D721Med (cell line): ENCODE measurements at regions not wholly inside any gene's neighbourhood (a gene's known extent, or its start where the extent isn't known, plus 50 kb on each side); places are given as distances from the start of the nearest gene placed in this dataset.

Source experiments
- DNase-seq: peaks from one replicate; pipeline ENCODE4 v3.0.0; 2011; ENCODE audit warnings: low spot score; ENCODE audit not compliant: insufficient read length
- FAIRE-seq: peaks from 2 replicates; lab custom pipeline; 2011; peaks lifted over from hg19 to GRCh38; lab: Jason Lieb, UNC
- CTCF ChIP-seq: IDR thresholded peaks from 2 replicates; pipeline ENCODE4 v1.5.1; 2012; ENCODE audit warnings: mild to moderate bottlenecking, control low read depth; ENCODE audit not compliant: insufficient read depth; ENCODE audit errors: missing control alignments

DNA sequence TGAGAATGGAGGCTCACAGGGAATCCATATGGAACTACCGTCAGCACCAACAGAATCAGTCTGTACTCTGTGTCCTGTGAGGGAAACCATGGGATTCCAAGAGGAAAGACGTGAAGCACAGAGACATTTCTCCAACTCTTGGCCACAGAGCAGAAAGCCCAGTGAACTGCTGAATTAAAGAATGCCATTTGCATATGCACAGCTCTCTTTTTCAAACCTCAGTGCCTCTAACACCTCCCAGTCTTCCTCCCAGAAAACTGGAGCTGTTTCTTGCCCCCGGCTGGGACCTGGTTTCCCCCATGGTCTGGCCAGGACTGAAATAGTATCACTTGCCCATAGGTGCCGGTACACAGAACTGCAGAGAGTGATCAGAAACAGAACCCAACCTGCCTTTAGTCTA lies 69.6 kb upstream of the FER start:
- DNase-seq (no peak), FAIRE-seq (no peak)
- no peak for TF ChIP-seq CTCF

DNA sequence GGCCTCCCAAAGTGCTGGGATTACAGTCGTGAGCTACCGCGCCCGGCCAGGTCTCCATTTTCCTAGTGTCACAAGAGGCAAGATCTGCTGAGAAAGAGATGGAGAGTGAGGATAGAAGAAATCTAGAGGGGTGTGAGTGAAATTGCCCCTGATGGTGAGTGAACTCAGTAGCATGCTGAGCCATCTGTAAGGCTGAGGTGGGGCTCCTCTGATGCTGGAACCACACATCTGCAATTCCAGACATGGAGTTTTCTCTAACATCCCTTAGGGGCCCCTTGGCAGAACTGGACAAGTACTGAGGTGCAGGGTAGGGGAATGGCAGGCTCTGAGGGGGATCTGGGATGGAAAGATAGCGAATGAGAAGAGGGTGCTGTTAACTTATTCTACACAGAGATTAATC lies 72.0 kb upstream of the FER start:
- DNase-seq (no peak), FAIRE-seq (no peak)
- no peak for TF ChIP-seq CTCF

DNA sequence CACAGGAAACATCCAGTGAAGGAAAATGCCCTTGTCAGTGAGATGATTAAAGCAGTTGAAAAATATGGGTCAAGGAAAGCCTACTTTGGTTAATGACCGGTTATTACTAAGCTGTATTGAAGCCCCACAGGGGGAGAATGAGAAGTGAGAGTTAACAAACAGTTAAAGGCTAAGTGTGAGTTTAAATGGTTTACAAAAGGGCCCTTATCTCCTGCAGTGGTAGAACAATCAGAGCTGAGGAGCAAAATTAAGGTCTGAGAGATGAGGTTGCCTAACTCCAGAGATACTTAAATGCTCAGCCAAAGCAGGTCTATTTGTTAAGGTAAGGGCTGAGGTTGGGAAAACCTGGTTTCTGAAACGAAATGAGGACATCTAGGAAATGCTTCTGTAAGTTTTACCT lies 75.1 kb upstream of the FER start:
- FAIRE-seq = no peak
- DNase-seq = no peak
- TF ChIP-seq CTCF = no peak

DNA sequence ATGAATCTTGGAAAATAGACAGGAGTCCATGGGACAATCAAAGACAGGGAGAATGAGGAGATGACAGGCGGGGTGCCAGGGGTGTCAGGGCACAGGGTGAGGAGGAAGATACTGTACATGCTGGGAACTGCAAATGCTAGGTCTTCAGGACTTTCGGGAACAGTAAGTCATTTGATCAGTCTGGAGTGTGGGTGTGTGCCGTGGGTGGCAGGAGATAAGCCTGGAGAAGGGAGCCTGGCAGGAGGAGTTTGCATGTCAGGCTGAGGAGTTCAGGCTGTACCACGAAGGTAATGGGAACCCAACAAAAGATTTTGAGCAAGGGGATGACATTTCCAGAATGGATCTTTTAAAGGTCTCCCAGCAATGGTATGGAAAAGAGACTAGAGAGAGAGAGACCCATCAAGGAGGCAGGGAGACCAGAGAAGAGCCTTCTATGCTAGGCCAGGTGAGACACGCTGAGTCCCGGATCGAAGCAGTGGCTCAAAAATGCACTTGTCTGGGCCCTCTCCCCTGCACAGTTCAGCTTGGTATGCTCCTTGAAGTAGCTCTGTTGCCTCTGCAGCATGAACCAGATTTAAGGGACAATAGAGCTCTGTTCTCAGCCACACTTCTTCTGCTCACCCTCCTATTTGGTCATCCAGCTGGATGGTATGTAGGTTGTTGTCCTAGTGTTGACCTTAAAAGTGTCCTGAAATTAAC lies 77.0 kb upstream of the FER start:
- DNase-seq = no peak
- FAIRE-seq = no peak
- TF ChIP-seq CTCF = no peak

DNA sequence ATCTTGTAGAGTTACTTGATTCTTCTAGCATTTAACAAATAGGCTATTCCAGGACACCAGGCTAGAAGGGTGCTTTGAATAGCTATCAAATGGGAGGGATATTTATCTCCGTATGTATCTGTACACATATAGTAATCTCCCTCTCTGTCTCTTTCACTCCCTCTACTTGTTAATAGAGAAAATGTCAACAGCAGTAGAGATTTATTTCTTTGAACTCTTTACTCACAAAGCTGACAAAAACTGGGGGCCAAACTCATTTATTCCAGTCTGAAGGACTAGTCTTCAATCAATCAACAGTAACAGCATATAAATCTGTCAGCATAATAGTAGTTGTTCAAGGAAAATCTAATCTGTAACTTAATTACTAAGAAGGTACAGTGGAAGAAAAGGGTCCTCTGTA lies 78.2 kb upstream of the FER start:
- TF ChIP-seq CTCF = no peak
- no peak for FAIRE-seq

DNA sequence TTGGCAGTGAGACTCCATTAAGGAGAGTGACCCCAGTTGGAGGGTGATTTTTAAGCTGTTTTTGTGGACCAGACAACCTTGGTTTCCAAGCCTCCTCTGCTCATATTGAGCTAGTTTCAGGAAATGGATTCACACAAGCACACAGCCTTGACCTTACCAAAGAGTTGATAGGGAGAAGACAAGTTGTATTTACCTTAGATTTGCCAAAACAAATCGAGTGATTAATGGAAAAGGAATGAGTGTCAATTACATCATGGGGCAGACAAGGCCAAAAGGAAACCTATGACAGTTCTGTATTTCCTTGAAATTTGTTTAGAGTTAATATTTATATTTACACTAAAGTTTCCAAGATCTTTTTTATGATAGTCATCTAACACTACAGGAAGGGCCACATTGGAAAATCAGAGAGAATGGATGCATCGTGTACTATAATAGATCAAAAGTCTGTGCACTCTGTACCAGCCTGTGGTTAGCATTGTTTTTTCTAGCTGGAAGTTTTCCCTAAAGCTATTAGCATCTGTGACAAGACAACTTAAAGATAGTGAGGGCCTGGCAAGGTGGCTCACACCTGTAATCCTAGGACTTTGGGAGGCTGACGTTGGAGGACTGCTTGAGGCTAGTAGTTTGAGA lies 86.0 kb upstream of the FER start:
- no peak for TF ChIP-seq CTCF
- DNase-seq = no peak
- no peak for FAIRE-seq

More for the DNA sequence above, 78.2 kb upstream of the FER start:
- no peak for DNase-seq

GRCh38 chr5:108661024-108661423 lies 86.7 kb upstream of the FER start:
- no peak for TF ChIP-seq CTCF
- DNase-seq (no peak), FAIRE-seq (no peak)
